Smooth muscle cell (in vitro differentiated cells): ENCODE measurements at regions not wholly inside any gene's neighbourhood (a gene's known extent, or its start where the extent isn't known, plus 50 kb on each side); places are given as distances from the start of the nearest gene placed in this dataset.
"Not testable (repeated sequence)": the region's sequence is repeated elsewhere in the genome, so short reads cannot be mapped to it uniquely, and the experiment has no call there.

Experiments
- DNase-seq: peaks from one replicate; lab custom pipeline; 2025; ENCODE audit not compliant: unreplicated experiment; lab: John Stamatoyannopoulos, UW
- H2AFZ ChIP-seq: fragments of 200-600 bp; sonication (generic); 2 replicates; pipeline ENCODE4 v1.6.0; 2016; ENCODE audit warnings: antibody characterized with exemption, low read depth, mild to moderate bottlenecking
- H3F3A ChIP-seq: fragments of 200-600 bp; sonication (generic); 2 replicates; pipeline ENCODE4 v1.6.0; 2017; ENCODE audit warnings: antibody characterized with exemption, low read depth
- H3K27ac ChIP-seq: fragments of 200-600 bp; sonication (generic); 2 replicates; pipeline ENCODE4 v1.5.1; 2016; ENCODE audit warnings: low read depth, mild to moderate bottlenecking
- H3K27me3 ChIP-seq: fragments of 200-600 bp; sonication (generic); 2 replicates; pipeline ENCODE4 v1.6.1; 2016; ENCODE audit warnings: low read depth, mild to moderate bottlenecking
- H3K36me3 ChIP-seq: fragments of 200-600 bp; sonication (generic); 2 replicates; pipeline ENCODE4 v1.5.1; 2016; ENCODE audit warnings: low read depth
- H3K4me1 ChIP-seq: fragments of 200-600 bp; sonication (generic); 2 replicates; pipeline ENCODE4 v1.5.1; 2016; ENCODE audit warnings: low read depth
- H3K4me2 ChIP-seq: fragments of 200-600 bp; sonication (generic); 2 replicates; pipeline ENCODE4 v1.6.0; 2016; ENCODE audit warnings: mild to moderate bottlenecking
- H3K4me3 ChIP-seq: fragments of 200-600 bp; sonication (generic); 2 replicates; pipeline ENCODE4 v1.5.1; 2016; ENCODE audit warnings: mild to moderate bottlenecking
- H3K79me2 ChIP-seq: fragments of 200-600 bp; sonication (generic); 2 replicates; pipeline ENCODE4 v1.6.0; 2016; ENCODE audit warnings: low read depth, mild to moderate bottlenecking
- H3K9ac ChIP-seq: fragments of 200-600 bp; sonication (generic); 2 replicates; pipeline ENCODE4 v1.6.0; 2016; ENCODE audit warnings: low read depth
- H3K9me3 ChIP-seq: fragments of 200-600 bp; sonication (generic); replicated peaks from 2 replicates; pipeline ENCODE4 v1.5.1; 2016; ENCODE audit warnings: low read depth
- H4K20me1 ChIP-seq: fragments of 200-600 bp; sonication (generic); 2 replicates; pipeline ENCODE4 v1.6.0; 2016; ENCODE audit warnings: low read depth
- CTCF ChIP-seq: fragments of 200-600 bp; sonication (generic); IDR thresholded peaks from 2 replicates; pipeline ENCODE4 v1.5.1; 2017; ENCODE audit warnings: borderline replicate concordance, mild to moderate bottlenecking, antibody characterized with exemption; ENCODE audit not compliant: insufficient read depth, poor library complexity, severe bottlenecking
- WGBS: methylation state at CpG from one replicate; pipeline ENCODE4 v1.1.7; 2016; ENCODE audit warnings: low lambda C conversion rate; 5-methylcytosine and 5-hydroxymethylcytosine counted together

GRCh38 chr21:31589820-31590219 is 69.7 kb upstream of the SOD1 start:
- WGBS, result 83% methylated on average over 3 of the region's 3 CpGs
- no peaks in the 10 kb centered on the region for H3K4me1 ChIP-seq
- no peak overlapping the region for H3K4me3 ChIP-seq
- no peak for TF ChIP-seq CTCF
- no peaks in the 10 kb centered on the region for H3K9me3 ChIP-seq
- H3K79me2 ChIP-seq, result no peaks in the 10 kb centered on the region
- H3K9ac ChIP-seq, result no peak overlapping the region
- no peaks in the 10 kb centered on the region for H3K36me3 ChIP-seq
- DNase-seq, result no peak
- H4K20me1 ChIP-seq, result no peaks in the 10 kb centered on the region
- H3K27me3 ChIP-seq, result no peaks in the 10 kb centered on the region
- no peak overlapping the region for H3K27ac ChIP-seq
- no peaks in the 10 kb centered on the region for H3F3A ChIP-seq
- H2AFZ ChIP-seq, result no peak overlapping the region
- H3K4me2 ChIP-seq, result no peak overlapping the region

GRCh38 chr21:31586118-31586517 is 73.4 kb upstream of the SOD1 start:
- Histone ChIP-seq H3K9ac (no peak overlapping the region), H2AFZ (no peak overlapping the region), H3K4me3 (no peak overlapping the region), H3K36me3 (no peaks in the 10 kb centered on the region), H3K79me2 (no peaks in the 10 kb centered on the region), H3K4me1 (peaks cover 4% of the 10 kb centered on the region), H4K20me1 (no peaks in the 10 kb centered on the region), H3K9me3 (no peaks in the 10 kb centered on the region), H3K27ac (no peak overlapping the region), H3K4me2 (no peak overlapping the region), H3K27me3 (no peaks in the 10 kb centered on the region), H3F3A (no peaks in the 10 kb centered on the region)
- WGBS, result 82% methylated on average over 6 of the region's 6 CpGs
- no peak for DNase-seq
- no peak for TF ChIP-seq CTCF

- H3F3A ChIP-seq, H4K20me1 ChIP-seq, H3K27ac ChIP-seq, H2AFZ ChIP-seq, H3K9ac ChIP-seq, H3K4me3 ChIP-seq, H3K27me3 ChIP-seq, H3K36me3 ChIP-seq, H3K9me3 ChIP-seq, H3K79me2 ChIP-seq, H3K4me2 ChIP-seq, H3K4me1 ChIP-seq, DNase-seq: not testable (repeated sequence)
- 50% methylated on average over 8 of the region's 9 CpGs for WGBS
These were observed 75.6 kb upstream of the SOD1 start for GRCh38 chr21:31583937-31584336.

GRCh38 chr21:31583498-31583897 is 76.0 kb upstream of the SOD1 start:
- no peaks in the 10 kb centered on the region for H4K20me1 ChIP-seq
- H3K9me3 ChIP-seq, result no peaks in the 10 kb centered on the region
- no peak for DNase-seq
- H3K4me3 ChIP-seq, result no peak overlapping the region
- H3K36me3 ChIP-seq, result no peaks in the 10 kb centered on the region
- no peak overlapping the region for H3K27ac ChIP-seq
- no peaks in the 10 kb centered on the region for H3K79me2 ChIP-seq
- no peak overlapping the region for H3K9ac ChIP-seq
- no peak overlapping the region for H3K4me2 ChIP-seq
- H2AFZ ChIP-seq, result no peak overlapping the region
- H3K4me1 ChIP-seq, result peaks cover 4% of the 10 kb centered on the region
- no peaks in the 10 kb centered on the region for H3K27me3 ChIP-seq
- WGBS, result 94% methylated on average over 6 of the region's 6 CpGs
- no peaks in the 10 kb centered on the region for H3F3A ChIP-seq
- TF ChIP-seq CTCF, result no peak
